Fibroblast of skin of scalp (primary cell): ENCODE measurements at regions not wholly inside any gene's neighbourhood (a gene's known extent, or its start where the extent isn't known, plus 50 kb on each side); places are given as distances from the start of the nearest gene placed in this dataset.
"Not testable (repeated sequence)": the region's sequence is repeated elsewhere in the genome, so short reads cannot be mapped to it uniquely, and the experiment has no call there.

Experiments
- DNase-seq: peaks from one replicate; pipeline ENCODE4 v3.0.0-alpha.2; 2013

- DNase-seq: no peak
Observed at GRCh38 chr9:107593224-107593870, 103.8 kb upstream of the KLF4 start.

GRCh38 chr9:107592424-107592823, 102.9 kb upstream of the KLF4 start:
- DNase-seq: no peak

GRCh38 chr9:107591781-107592180, 102.2 kb upstream of the KLF4 start:
- no peak for DNase-seq

- DNase-seq: no peak
Observed at GRCh38 chr9:107588393-107588792, 98.8 kb upstream of the KLF4 start.

- no peak for DNase-seq
Observed at GRCh38 chr9:107587191-107587963, 97.8 kb upstream of the KLF4 start.

- DNase-seq: no peak
Observed at GRCh38 chr9:107586493-107586892, 96.9 kb upstream of the KLF4 start.

- no peak for DNase-seq
Observed at GRCh38 chr9:107585465-107585864, 95.9 kb upstream of the KLF4 start.

- no peak for DNase-seq
Observed at GRCh38 chr9:107584944-107585343, 95.4 kb upstream of the KLF4 start.

- no peak for DNase-seq
Observed at GRCh38 chr9:107584186-107584585, 94.6 kb upstream of the KLF4 start.

GRCh38 chr9:107577140-107577776, 87.7 kb upstream of the KLF4 start:
- DNase-seq: no peak

GRCh38 chr9:107571148-107571547, 81.6 kb upstream of the KLF4 start:
- DNase-seq: no peak

- no peak for DNase-seq
Observed at GRCh38 chr9:107569174-107569573, 79.6 kb upstream of the KLF4 start.

- DNase-seq: not testable (repeated sequence)
Observed at GRCh38 chr9:107568406-107568805, 78.8 kb upstream of the KLF4 start.

- no peak for DNase-seq
Observed at GRCh38 chr9:107567462-107567861, 77.9 kb upstream of the KLF4 start.

GRCh38 chr9:107566611-107567061, 77.1 kb upstream of the KLF4 start:
- peak; percentile 62 for DNase-seq

- DNase-seq: no peak
Observed at GRCh38 chr9:107562798-107563197, 73.2 kb upstream of the KLF4 start.

GRCh38 chr9:107559494-107560086, 70.0 kb upstream of the KLF4 start:
- no peak for DNase-seq

- no peak for DNase-seq
Observed at GRCh38 chr9:107557236-107557990, 67.8 kb upstream of the KLF4 start.

GRCh38 chr9:107554636-107555035, 65.1 kb upstream of the KLF4 start:
- DNase-seq: no peak

GRCh38 chr9:107548298-107549142, 59.0 kb upstream of the KLF4 start:
- peak; percentile 99 for DNase-seq

- peak; percentile 46 for DNase-seq
Observed at GRCh38 chr9:107547772-107548297, 58.3 kb upstream of the KLF4 start.
